ENCODE measurements at regions not wholly inside any gene's neighbourhood (a gene's known extent, or its start where the extent isn't known, plus 50 kb on each side); places are given as distances from the start of the nearest gene placed in this dataset.

GRCh38 chr12:82593901-82594396 lies 92.8 kb upstream of the TMTC2 start:
- TF ChIP-seq EZH2 (IDR thresholded peaks at IDR 0.05) (no peak), CTCF (IDR thresholded peaks at IDR 0.05 in 2 of 3, conservative IDR thresholded peaks at IDR 0.05 in 1 of 3; ENCODE audit: borderline replicate concordance in 1 of 3, insufficient read depth in 1 of 3, low read depth in 2 of 3, low read length in 2 of 3) (no peak), EGR1 (IDR thresholded peaks at IDR 0.05; ENCODE audit: low read depth) (no peak), POLR2AphosphoS5 (IDR thresholded peaks at IDR 0.05; ENCODE audit: low read depth, low read length) (no peak), POLR2A (IDR thresholded peaks at IDR 0.05; ENCODE audit: borderline replicate concordance, extremely low read depth, insufficient read depth, insufficient read length) (no peak), CEBPB (IDR thresholded peaks at IDR 0.05; ENCODE audit: low read depth) (no peak), ZNF274 (IDR thresholded peaks at IDR 0.05; ENCODE audit: low read depth, low read length) (no peak)
